ENCODE measurements at regions not wholly inside any gene's neighbourhood (a gene's known extent, or its start where the extent isn't known, plus 50 kb on each side); places are given as distances from the start of the nearest gene placed in this dataset.

GRCh38 chr22:22396741-22397291 lies 111.7 kb downstream of the ZNF280B start:
- H3K9me3 Mint-ChIP-seq = peaks cover 16% of the 10 kb centered on the region
- peaks cover 100% of the 10 kb centered on the region for H3K27me3 Mint-ChIP-seq (ENCODE audit: low read depth)
- no peak overlapping the region for H3K4me3 Mint-ChIP-seq
- no peak for DNase-seq (ENCODE audit: low spot score)
- TF ChIP-seq, protein P1, sequence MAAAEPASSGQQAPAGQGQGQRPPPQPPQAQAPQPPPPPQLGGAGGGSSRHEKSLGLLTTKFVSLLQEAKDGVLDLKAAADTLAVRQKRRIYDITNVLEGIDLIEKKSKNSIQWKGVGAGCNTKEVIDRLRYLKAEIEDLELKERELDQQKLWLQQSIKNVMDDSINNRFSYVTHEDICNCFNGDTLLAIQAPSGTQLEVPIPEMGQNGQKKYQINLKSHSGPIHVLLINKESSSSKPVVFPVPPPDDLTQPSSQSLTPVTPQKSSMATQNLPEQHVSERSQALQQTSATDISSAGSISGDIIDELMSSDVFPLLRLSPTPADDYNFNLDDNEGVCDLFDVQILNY (CRISPR knock-in tag; IDR thresholded peaks at IDR 0.05) = no peak
- no peak for TF ChIP-seq MYBL2 (CRISPR knock-in tag; IDR thresholded peaks at IDR 0.05)
- TF ChIP-seq OVOL2 (CRISPR knock-in tag; IDR thresholded peaks at IDR 0.05; ENCODE audit: borderline replicate concordance) = no peak
- no peak for TF ChIP-seq ATF1 (CRISPR knock-in tag; IDR thresholded peaks at IDR 0.05)
- TF ChIP-seq PREB (CRISPR knock-in tag; IDR thresholded peaks at IDR 0.05; ENCODE audit: borderline replicate concordance) = no peak
- no peak for TF ChIP-seq ZSCAN18 (CRISPR knock-in tag; IDR thresholded peaks at IDR 0.05)
- TF ChIP-seq ZNF396 (CRISPR knock-in tag; IDR thresholded peaks at IDR 0.05; ENCODE audit: borderline replicate concordance) = no peak
- no peak for TF ChIP-seq NR2C2 (CRISPR knock-in tag; IDR thresholded peaks at IDR 0.05)
- no peak for TF ChIP-seq JAZF1 (CRISPR knock-in tag; IDR thresholded peaks at IDR 0.05)
- TF ChIP-seq, protein P2, sequence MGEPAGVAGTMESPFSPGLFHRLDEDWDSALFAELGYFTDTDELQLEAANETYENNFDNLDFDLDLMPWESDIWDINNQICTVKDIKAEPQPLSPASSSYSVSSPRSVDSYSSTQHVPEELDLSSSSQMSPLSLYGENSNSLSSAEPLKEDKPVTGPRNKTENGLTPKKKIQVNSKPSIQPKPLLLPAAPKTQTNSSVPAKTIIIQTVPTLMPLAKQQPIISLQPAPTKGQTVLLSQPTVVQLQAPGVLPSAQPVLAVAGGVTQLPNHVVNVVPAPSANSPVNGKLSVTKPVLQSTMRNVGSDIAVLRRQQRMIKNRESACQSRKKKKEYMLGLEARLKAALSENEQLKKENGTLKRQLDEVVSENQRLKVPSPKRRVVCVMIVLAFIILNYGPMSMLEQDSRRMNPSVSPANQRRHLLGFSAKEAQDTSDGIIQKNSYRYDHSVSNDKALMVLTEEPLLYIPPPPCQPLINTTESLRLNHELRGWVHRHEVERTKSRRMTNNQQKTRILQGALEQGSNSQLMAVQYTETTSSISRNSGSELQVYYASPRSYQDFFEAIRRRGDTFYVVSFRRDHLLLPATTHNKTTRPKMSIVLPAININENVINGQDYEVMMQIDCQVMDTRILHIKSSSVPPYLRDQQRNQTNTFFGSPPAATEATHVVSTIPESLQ (CRISPR knock-in tag; IDR thresholded peaks at IDR 0.05) = no peak
- TF ChIP-seq E2F4 (CRISPR knock-in tag; IDR thresholded peaks at IDR 0.05; ENCODE audit: borderline replicate concordance, low read depth) = no peak
- TF ChIP-seq PRDM15 (CRISPR knock-in tag; IDR thresholded peaks at IDR 0.05) = no peak
- H3K4me1 Mint-ChIP-seq = no peaks in the 10 kb centered on the region
- H3K36me3 Mint-ChIP-seq = no peaks in the 10 kb centered on the region
- ChIA-PET POLR2A (no interaction called here), CTCF (interaction anchor here (1.5 to 2.1 kb wide), 3 partner anchors 16 to 48 kb away, joined by 4 to 12 read pairs (median 8); no protein-coding TSS in a partner anchor)
- ATAC-seq = no peak
- H3K27ac Mint-ChIP-seq = no peak overlapping the region

- Mint-ChIP-seq H3K4me3 (no peak overlapping the region), H3K4me1 (no peaks in the 10 kb centered on the region), H3K9me3 (peaks cover 11% of the 10 kb centered on the region), H3K27ac (no peak overlapping the region), H3K27me3 (ENCODE audit: low read depth) (peaks cover 100% of the 10 kb centered on the region), H3K36me3 (no peaks in the 10 kb centered on the region)
- ATAC-seq = peak; percentile 83
- CTCF ChIA-PET = interaction anchor here (1.5 to 2.1 kb wide), 3 partner anchors 16 to 48 kb away, joined by 4 to 12 read pairs (median 8); no protein-coding TSS in a partner anchor
- POLR2A ChIA-PET = no interaction called here
- DNase-seq (ENCODE audit: low spot score) = no peak
- TF ChIP-seq TCF7 (CRISPR knock-in tag; IDR thresholded peaks at IDR 0.05; ENCODE audit: low read depth) (no peak), PREB (CRISPR knock-in tag; IDR thresholded peaks at IDR 0.05; ENCODE audit: borderline replicate concordance) (no peak), E2F4 (CRISPR knock-in tag; IDR thresholded peaks at IDR 0.05; ENCODE audit: borderline replicate concordance, low read depth) (no peak), ZNF281 (CRISPR knock-in tag; IDR thresholded peaks at IDR 0.05) (no peak), E2F1 (CRISPR knock-in tag; IDR thresholded peaks at IDR 0.05) (no peak)
These were observed 111.2 kb downstream of the ZNF280B start for GRCh38 chr22:22397292-22397870.
